ENCODE measurements at regions not wholly inside any gene's neighbourhood (a gene's known extent, or its start where the extent isn't known, plus 50 kb on each side); places are given as distances from the start of the nearest gene placed in this dataset.

- TF ChIP-seq CTCF (IDR thresholded peaks at IDR 0.05; ENCODE audit: poor library complexity) (no peak), EZH2 (IDR thresholded peaks at IDR 0.05; ENCODE audit: borderline replicate concordance) (no peak), EZH2phosphoT487 (IDR thresholded peaks at IDR 0.05; ENCODE audit: low read depth, severe bottlenecking, unreplicated experiment) (no peak)
Measured at GRCh38 chr13:105920370-105920769, 615.1 kb downstream of the EFNB2 start.

Measured in hepatocyte (in vitro differentiated cells).